HG03520 (cell line): ENCODE measurements at regions not wholly inside any gene's neighbourhood (a gene's known extent, or its start where the extent isn't known, plus 50 kb on each side); places are given as distances from the start of the nearest gene placed in this dataset.
"Not testable (repeated sequence)": the region's sequence is repeated elsewhere in the genome, so short reads cannot be mapped to it uniquely, and the experiment has no call there.

Experiments
- ATAC-seq: cut with Tn5 transposase; IDR thresholded peaks from one replicate; pipeline ENCODE4 v1.9.1; 2021; ENCODE audit warnings: mild to moderate bottlenecking, moderate library complexity; ENCODE audit not compliant: unreplicated experiment

GRCh38 chr3:197459571-197459970, 96.2 kb downstream of the BDH1 start:
- not testable (repeated sequence) for ATAC-seq

- no peak for ATAC-seq
Measured at GRCh38 chr3:197458906-197459470, 96.8 kb downstream of the BDH1 start.

GRCh38 chr3:197458179-197458707, 97.5 kb downstream of the BDH1 start:
- ATAC-seq: no peak

DNA sequence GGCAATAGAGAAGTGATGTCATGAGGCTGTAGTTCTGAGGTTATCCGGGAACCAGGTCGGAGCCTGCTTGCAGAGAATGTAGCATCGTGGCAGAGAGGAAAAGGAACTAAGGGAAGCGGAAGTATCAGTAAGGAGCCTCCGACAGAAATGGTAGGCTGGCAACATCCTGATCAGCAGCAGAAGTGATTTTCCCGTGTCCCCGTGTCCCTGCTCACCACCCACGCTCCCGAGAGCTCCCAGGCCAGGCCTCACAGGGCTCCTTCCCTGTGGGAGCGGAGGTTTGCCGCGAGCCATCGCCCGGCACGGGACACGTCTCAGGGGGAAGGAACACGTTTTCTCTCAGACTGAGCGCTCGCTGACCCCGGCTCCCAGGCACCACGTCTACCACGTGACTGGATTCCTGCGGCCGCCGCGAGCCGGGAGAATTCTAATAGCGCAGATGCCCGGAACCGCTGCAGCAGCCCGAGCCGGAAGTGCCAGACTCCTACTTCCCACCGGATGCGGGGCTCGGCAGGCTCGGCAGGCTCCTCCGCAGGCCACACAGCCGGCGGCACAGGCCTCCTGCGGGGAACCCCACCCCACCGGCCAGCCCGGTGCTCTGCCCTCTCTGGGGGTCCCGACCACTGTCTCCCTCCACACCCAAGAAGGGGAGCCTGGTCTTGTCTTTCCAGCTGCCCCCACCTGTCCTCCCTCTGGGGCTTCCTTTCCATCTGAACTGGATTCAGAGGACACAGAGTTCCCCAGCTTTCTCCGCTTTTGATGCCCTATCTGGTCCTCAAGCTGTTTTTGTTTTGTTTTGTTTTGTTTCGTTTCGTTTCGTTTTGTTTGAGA, 99.3 kb downstream of the BDH1 start:
- ATAC-seq: no peak

DNA sequence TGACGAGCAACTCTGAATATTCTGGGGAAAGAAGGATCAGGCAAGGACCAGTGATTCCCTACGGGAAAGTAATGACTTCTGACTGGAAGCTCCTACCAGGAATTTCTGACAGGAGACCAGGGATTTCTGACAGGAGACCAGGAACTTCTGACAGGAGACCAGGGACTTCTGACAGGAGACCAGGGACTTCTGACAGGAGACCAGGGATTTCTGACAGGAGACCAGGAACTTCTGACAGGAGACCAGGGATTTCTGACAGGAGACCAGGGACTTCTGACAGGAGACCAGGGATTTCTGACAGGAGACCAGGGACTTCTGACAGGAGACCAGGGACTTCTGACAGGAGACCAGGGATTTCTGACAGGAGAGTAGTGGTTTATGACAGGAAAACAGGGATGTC, 100.9 kb downstream of the BDH1 start:
- ATAC-seq: not testable (repeated sequence)

DNA sequence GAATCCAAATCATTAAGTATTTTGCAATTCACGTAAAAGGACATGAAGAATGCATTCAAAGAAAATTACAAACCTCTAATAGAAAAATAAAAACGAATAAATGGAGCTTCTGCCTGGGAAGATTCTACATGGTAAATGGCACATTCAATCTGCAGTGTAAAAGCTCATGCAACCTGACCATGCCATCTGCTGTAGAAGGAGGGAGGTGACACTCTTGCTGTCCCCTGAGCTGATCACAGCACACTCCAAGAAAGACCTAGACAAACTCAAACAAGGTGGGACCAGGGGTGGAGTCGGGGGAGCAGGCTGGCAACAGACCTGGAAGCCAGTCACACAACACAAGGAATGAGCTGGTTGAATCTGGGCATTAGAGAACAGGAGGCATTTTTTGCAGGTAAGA, 101.8 kb downstream of the BDH1 start:
- ATAC-seq: no peak

DNA sequence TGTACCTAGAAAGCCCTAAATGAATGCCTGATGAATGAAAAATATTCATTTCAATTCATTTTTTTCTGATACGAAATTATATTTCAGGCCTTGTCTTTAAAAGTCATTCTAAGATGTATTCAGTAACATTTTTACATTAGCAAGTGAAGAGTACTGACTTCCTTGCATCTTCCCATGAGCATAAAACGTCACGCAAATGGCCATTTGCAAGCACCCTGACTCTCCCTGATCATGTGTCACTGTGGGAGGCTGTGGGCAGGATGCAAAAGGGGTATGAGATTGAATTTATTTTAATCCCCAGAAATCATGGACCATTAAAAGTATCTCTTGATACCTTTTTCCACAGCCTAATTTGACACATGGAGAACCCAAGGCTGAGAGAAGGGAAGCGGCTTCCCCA, 105.0 kb downstream of the BDH1 start:
- ATAC-seq: no peak

DNA sequence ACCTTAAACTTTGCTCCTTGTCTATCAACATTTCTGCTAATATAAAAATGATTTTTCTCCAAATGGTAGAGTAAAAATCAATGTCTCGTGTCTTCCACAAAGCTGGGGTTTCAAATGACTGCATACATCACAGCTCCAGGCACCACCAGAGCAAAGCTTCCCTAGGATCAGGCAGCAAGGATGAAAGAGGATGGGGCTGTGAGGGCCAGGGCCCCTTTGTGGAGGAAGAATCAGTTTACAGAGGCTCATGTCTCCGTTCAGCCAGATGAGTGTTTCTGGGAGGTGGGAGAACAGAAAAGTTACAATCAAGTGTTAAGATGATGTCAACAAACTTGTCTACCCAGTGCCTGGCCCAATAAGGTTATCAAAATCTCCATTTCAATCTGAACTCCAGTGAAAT, 105.5 kb downstream of the BDH1 start:
- no peak for ATAC-seq

GRCh38 chr3:197449181-197449580, 106.6 kb downstream of the BDH1 start:
- ATAC-seq: not testable (repeated sequence)

- not testable (repeated sequence) for ATAC-seq
Measured at GRCh38 chr3:197447781-197448180, 108.0 kb downstream of the BDH1 start.

DNA sequence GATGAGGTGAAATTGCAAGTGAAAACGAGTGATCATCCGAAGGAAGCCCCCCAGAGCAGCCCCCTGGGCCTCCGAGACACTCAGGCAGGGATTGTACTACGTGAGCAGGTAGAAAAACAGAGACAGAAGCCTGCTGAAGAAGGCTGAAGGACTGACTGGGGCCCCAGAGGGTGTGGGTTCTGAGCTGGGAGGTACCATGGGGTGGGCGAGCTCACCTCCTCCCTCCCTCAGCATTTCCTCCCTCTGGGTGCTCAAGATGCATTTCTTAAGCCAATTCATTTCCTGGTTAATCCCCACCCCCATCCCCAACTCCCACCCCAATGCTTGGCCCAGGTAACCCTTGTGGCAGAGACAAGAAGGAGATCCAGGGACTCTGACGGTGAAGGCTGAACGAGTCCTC, 108.7 kb downstream of the BDH1 start:
- no peak for ATAC-seq

DNA sequence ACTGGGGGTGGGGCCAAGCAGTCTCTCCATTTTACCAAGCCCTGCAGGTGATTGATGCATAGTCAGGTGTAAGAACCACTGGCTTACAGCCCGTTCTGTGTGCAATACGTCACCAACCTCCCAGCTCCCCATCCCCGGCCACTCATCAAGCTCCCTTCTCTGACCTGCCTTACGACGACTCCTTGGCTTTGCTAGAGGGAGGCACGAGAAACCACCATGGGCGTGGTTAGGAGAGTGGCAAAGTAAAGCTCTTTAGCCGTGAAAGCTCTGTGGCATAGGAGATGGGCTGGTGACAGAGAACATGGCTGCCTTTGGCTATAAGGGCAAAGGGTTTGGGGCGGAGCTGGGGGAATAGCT, 109.1 kb downstream of the BDH1 start:
- ATAC-seq: no peak

DNA sequence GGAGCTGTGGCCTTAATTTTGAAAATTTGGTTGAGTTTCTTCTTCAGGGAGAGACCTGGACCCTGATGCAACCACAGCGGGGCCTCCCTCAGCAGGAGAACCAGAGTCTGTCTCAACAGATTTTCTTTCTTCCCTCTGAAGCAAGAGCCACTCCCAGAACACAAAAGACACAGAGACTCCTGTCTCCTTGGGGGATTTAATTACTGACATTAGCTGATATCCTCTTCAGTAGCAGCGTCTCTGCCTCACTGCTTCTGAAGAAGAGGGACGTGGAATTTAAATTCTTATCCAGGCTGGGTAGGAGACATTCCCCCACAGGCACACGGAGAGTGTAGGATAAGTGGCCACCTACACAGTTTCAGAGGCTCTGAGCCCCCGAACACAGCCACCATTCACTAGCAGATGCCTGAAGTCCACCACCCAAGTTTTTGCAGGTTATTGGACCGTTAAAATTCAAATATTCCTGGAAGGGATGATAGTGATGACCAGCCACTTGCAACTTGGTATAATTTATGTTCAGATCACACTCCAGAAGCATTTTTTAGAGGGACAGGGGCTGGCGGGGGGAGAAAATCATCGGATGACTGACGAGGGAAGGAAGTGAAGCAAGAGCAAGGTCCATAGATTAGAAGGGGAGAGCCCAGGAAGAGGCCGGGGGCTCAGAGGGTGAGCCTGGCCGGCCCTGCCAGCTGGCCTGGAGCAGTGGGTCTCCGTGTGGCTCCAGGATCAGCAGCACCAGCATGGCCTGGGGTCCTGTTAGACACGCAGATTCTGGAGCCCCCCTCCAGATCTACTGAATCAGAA, 109.7 kb downstream of the BDH1 start:
- no peak for ATAC-seq

- ATAC-seq: no peak
Measured at GRCh38 chr3:197444793-197445379, 110.9 kb downstream of the BDH1 start.

GRCh38 chr3:197443506-197443905, 112.3 kb downstream of the BDH1 start:
- ATAC-seq: no peak

- ATAC-seq: no peak
Measured at GRCh38 chr3:197440717-197441303, 115.0 kb downstream of the BDH1 start.

DNA sequence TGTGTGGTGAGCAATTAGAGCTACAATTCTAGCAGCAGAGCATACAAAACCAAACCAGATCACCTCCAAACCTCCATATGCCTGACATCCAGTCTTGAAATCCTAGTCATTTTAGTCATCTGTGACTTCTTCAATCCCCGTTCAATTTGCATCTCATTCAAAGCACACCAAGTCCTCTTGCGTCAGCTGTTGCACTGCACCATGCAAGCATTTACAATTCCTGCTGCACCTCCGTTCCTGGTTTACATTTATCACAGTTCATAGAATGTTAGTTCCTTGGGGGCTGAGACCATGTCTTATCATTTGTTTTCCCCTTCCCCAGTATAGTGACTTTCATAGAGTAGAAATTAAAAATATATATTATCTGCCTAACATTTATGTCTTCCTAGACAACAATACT, 116.9 kb downstream of the BDH1 start:
- no peak for ATAC-seq

GRCh38 chr3:197435426-197435825, 120.3 kb downstream of the BDH1 start:
- ATAC-seq: no peak

GRCh38 chr3:197434830-197435229, 120.9 kb downstream of the BDH1 start:
- ATAC-seq: no peak

GRCh38 chr3:197432384-197433127, 123.2 kb downstream of the BDH1 start:
- ATAC-seq: no peak
